ENCODE measurements at regions not wholly inside any gene's neighbourhood (a gene's known extent, or its start where the extent isn't known, plus 50 kb on each side); places are given as distances from the start of the nearest gene placed in this dataset.

DNA sequence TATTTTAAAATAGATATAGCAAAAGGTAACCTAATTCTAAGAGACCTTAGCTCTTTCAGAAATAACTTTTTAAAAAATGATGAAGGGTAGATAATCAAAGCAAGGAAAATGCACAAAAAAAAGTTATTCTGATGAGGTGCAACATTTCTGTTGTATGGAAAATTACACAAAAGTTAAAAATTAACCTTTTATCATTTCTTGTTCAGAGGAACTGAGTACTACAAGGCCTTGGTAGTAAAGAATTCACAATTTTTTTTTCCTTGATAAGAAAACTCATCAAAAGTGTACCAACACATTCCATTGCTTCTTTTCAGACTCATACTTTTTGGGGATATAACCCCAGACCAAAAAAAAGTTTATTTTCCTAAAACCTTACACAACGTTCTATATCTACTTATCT is 213.0 kb downstream of the IL15 start:
- H3K27me3 ChIP-seq, result no peaks in the 10 kb centered on the region
- ATAC-seq, result no peak

DNA sequence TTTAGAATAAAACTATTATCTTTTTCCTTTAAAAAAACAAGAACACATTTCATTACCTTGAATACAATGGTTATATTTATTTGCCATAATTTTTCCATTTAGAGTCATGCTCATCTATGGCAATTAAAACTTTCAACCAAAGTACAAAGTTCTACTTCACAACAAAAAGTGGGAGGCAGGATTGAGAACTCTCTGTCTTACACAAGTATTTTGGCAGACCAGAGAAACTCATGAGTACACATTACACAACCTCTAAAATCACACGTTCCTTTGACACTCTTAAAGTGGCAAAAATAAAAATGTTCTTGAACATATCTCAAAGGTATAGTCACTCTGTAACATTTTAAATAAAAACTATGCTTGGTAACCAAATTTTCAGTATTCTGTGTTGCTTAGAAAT is 213.4 kb downstream of the IL15 start:
- Histone ChIP-seq H3K36me3 (no peaks in the 10 kb centered on the region), H3K9me3 (peaks cover 0 to 7% of the 10 kb centered on the region in 2 donors), H3K27me3 (no peaks in the 10 kb centered on the region), H3K4me1 (no peaks in the 10 kb centered on the region), H3K4me3 (no peak overlapping the region), H3K27ac (no peak overlapping the region)
- intact Hi-C loops (cut with DNase I), result no loop called here
- TF ChIP-seq, protein P1, sequence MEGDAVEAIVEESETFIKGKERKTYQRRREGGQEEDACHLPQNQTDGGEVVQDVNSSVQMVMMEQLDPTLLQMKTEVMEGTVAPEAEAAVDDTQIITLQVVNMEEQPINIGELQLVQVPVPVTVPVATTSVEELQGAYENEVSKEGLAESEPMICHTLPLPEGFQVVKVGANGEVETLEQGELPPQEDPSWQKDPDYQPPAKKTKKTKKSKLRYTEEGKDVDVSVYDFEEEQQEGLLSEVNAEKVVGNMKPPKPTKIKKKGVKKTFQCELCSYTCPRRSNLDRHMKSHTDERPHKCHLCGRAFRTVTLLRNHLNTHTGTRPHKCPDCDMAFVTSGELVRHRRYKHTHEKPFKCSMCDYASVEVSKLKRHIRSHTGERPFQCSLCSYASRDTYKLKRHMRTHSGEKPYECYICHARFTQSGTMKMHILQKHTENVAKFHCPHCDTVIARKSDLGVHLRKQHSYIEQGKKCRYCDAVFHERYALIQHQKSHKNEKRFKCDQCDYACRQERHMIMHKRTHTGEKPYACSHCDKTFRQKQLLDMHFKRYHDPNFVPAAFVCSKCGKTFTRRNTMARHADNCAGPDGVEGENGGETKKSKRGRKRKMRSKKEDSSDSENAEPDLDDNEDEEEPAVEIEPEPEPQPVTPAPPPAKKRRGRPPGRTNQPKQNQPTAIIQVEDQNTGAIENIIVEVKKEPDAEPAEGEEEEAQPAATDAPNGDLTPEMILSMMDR (IDR thresholded peaks at IDR 0.05), result no peak
- ATAC-seq, result no peak
- DNase-seq, result no peak

More for the DNA sequence above, 213.0 kb downstream of the IL15 start:
- no peak overlapping the region for H3K4me3 ChIP-seq
- TF ChIP-seq, protein P1 (IDR thresholded peaks at IDR 0.05), result no peak
- DNase-seq, result no peak
- no peaks in the 10 kb centered on the region for H3K36me3 ChIP-seq
- H3K4me1 ChIP-seq, result no peaks in the 10 kb centered on the region
- no peak overlapping the region for H3K27ac ChIP-seq
- H3K9me3 ChIP-seq, result peaks cover 0 to 4% of the 10 kb centered on the region in 2 donors
- intact Hi-C loops (cut with DNase I), result no loop called here

DNA sequence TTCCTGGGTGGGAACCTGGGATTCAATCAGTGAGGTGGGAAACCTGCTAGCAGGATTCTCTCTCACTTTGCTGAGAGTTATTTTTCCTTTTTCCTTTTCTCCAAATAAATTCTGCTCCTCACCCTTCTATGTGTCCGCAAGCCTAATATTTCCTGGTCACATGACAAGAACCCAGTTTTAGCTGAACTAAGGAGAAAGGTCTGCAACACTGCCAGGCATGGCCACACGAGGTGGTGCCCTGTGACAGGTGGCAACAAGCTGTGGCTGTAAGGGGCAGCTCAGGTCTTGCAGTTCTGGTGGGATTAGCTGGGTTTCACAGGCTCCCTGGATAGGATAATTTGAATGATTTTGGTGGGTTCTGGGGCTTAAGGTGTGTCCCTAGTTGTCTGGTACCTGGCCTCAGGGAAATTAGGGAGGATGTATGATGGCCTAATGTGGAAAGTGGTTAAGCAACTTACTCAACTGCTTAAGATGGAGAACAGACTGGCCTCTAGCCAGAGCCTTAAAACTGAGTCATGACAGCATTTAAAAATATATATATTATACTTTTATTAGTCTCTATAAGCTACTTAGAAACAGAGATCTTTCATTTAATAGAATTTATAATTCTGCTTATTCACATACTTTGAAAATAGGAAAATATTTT is 215.0 kb downstream of the IL15 start:
- no peak for ATAC-seq
- intact Hi-C loops (cut with DNase I), result no loop called here
- TF ChIP-seq, protein P1 (IDR thresholded peaks at IDR 0.05), result no peak
- Histone ChIP-seq H3K4me1 (no peaks in the 10 kb centered on the region), H3K9me3 (peaks cover 0 to 21% of the 10 kb centered on the region in 2 donors), H3K36me3 (no peaks in the 10 kb centered on the region), H3K27me3 (no peaks in the 10 kb centered on the region), H3K27ac (no peak overlapping the region), H3K4me3 (no peak overlapping the region)
- peak in 1 of 4 donors; percentile 59 for DNase-seq

DNA sequence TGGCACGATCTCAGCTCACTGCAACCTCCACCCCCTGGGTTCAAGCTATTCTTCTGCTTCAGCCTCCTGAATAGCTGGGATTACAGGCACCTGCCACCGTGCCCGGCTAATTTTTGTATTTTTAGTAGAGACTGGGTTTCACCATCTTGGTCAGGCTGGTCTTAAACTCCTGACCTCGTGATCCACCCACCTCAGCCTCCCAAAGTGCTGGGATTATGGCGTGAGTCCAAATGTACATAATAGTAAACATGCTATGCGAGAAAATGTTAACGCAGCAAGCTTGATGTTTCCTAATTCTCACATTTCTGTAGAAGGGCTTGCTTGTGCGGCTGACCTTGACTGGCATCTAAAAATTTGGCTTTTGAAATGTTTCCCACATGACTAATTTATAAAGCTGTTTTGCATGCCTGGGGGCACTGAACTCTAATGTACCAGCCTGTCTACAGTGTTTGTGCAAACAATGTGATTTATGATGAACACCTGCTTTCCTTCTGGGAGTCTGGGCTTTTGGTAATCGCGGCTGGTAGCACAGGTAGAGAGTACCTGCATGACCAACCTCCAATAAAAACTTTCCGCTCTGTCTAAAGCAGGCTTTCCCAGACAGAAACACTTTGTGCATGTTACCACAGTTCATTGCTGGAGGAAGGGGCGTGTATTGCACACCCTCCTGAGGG is 216.8 kb downstream of the IL15 start:
- TF ChIP-seq, protein P1 (IDR thresholded peaks at IDR 0.05), result no peak
- ATAC-seq (no peak), DNase-seq (no peak)
- H3K36me3 ChIP-seq, result no peaks in the 10 kb centered on the region
- intact Hi-C loops (cut with DNase I), result no loop called here
- H3K27me3 ChIP-seq, result no peaks in the 10 kb centered on the region
- H3K27ac ChIP-seq, result no peak overlapping the region
- no peak overlapping the region for H3K4me3 ChIP-seq
- H3K4me1 ChIP-seq, result no peaks in the 10 kb centered on the region
- peaks cover 0 to 22% of the 10 kb centered on the region in 2 donors for H3K9me3 ChIP-seq

DNA sequence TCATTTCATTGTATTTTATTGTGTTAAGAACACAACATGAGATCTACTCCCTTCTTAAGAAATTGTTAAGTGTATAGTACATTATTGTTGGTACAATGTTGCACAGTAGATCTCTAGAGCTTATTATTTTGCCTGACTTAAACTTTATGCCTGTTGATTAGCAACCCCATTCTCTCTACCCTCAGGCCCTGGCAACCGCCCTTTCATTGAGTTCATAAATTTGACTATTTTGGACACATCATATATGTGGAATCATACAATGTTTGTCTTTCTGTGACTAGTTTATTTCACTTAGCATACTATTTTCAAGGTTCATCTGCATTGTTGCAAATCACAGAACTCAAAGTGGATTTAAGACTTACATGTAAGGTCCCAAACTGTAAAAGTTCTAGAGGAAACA is 222.1 kb downstream of the IL15 start:
- Histone ChIP-seq H3K4me3 (no peak overlapping the region), H3K27me3 (no peaks in the 10 kb centered on the region), H3K9me3 (peaks cover 0 to 22% of the 10 kb centered on the region in 2 donors), H3K4me1 (no peaks in the 10 kb centered on the region), H3K27ac (no peak overlapping the region), H3K36me3 (no peaks in the 10 kb centered on the region)
- intact Hi-C loops (cut with DNase I), result no loop called here
- no peak for DNase-seq
- ATAC-seq, result no peak
- TF ChIP-seq, protein P1 (IDR thresholded peaks at IDR 0.05), result no peak

Data from left lung (tissue), 4 donors.